Breast epithelium (tissue), 3 donors: ENCODE measurements at regions not wholly inside any gene's neighbourhood (a gene's known extent, or its start where the extent isn't known, plus 50 kb on each side); places are given as distances from the start of the nearest gene placed in this dataset.

Experiments used
- POLR2A ChIP-seq: fragments of 450-650 bp; IDR thresholded peaks from one replicate; pipeline ENCODE4 v1.6.1; 2016; ENCODE audit warnings: antibody characterized with exemption, mild to moderate bottlenecking, moderate library complexity
- POLR2AphosphoS5 ChIP-seq, 3 donors: sonication (generic); formaldehyde crosslinking; IDR thresholded peaks; one replicate each; pipeline ENCODE4 v1.6.1; 2017; ENCODE audit warnings: antibody characterized with exemption in 3 of 3
- TF ChIP-seq, protein P1 (sequence below), 3 donors: fragments of 450-650 bp; IDR thresholded peaks; one replicate each; pipeline ENCODE4 v1.5.1; 2016 to 2017; ENCODE audit warnings: antibody characterized with exemption in 3 of 3, mild to moderate bottlenecking in 3 of 3, moderate library complexity in 3 of 3

DNA sequence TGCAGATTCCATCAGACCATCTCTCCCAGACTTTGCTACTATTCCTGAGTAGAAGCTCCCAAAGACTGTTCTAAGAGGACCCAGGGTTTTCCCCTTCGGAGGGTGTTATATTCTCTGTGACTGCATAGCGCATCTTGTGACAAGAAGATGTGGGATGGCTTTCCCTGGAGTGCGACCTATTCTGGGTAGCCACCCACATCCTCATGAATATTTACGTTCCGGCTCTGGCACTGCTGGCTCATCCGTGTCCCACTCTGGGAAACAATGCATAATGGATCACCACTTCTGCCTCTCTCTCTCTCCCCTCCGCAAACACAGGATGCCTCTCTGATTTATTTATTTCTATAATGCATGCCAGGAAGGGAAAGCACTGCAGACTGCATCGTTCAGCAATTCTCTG lies 166.1 kb downstream of the PYDC2 start:
- TF ChIP-seq, protein P1, sequence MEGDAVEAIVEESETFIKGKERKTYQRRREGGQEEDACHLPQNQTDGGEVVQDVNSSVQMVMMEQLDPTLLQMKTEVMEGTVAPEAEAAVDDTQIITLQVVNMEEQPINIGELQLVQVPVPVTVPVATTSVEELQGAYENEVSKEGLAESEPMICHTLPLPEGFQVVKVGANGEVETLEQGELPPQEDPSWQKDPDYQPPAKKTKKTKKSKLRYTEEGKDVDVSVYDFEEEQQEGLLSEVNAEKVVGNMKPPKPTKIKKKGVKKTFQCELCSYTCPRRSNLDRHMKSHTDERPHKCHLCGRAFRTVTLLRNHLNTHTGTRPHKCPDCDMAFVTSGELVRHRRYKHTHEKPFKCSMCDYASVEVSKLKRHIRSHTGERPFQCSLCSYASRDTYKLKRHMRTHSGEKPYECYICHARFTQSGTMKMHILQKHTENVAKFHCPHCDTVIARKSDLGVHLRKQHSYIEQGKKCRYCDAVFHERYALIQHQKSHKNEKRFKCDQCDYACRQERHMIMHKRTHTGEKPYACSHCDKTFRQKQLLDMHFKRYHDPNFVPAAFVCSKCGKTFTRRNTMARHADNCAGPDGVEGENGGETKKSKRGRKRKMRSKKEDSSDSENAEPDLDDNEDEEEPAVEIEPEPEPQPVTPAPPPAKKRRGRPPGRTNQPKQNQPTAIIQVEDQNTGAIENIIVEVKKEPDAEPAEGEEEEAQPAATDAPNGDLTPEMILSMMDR (IDR thresholded peaks at IDR 0.05), result no peak
- TF ChIP-seq POLR2A (no peak), POLR2AphosphoS5 (IDR thresholded peaks at IDR 0.05) (no peak)
